SK-N-SH (cell line): ENCODE measurements at regions not wholly inside any gene's neighbourhood (a gene's known extent, or its start where the extent isn't known, plus 50 kb on each side); places are given as distances from the start of the nearest gene placed in this dataset.

ENCODE experiments used
- CTCF ChIA-PET: fragments of 300-600, 350-600 bp; formaldehyde crosslinking; extraction: SDS; loops from one replicate; lab custom pipeline; 2021; lab: Yijun Ruan, JAX
- POLR2A ChIA-PET: fragments of 350-600 bp; sonication (Branson Sonifier 250); formaldehyde crosslinking; extraction: SDS; loops from one replicate; lab custom pipeline; 2020; ENCODE audit warnings: antibody characterized with exemption, inconsistent platforms; lab: Yijun Ruan, JAX
- DNase-seq: peaks from one replicate; pipeline ENCODE4 v3.0.0; 2012
- H2AFZ ChIP-seq: fragments of 200-600 bp; sonication (generic); 2 replicates; pipeline ENCODE4 v1.8.1; 2016; ENCODE audit warnings: antibody characterized with exemption, mild to moderate bottlenecking, low read depth
- H3F3A ChIP-seq: fragments of 200-600 bp; sonication (generic); replicated peaks from 2 replicates; pipeline ENCODE3; 2016; ENCODE audit warnings: antibody characterized with exemption, mild to moderate bottlenecking; ENCODE audit not compliant: insufficient read depth
- H3K27ac ChIP-seq, 2 experiments: fragments of 200-500 bp in 1 of 2; fragments of 200-600 bp in 1 of 2; sonication (Bioruptor generic) in 1 of 2; sonication (generic), shearing (Covaris generic) in 1 of 2; 2 replicates each; pipeline versions ENCODE4 v1.5.1 to v1.6.1; 2014 to 2016; ENCODE audit warnings: low read depth in 2 of 2, inconsistent platforms in 1 of 2, low read length in 1 of 2, mild to moderate bottlenecking in 1 of 2, mixed read lengths in 1 of 2
- H3K27me3 ChIP-seq: fragments of 200-600 bp; sonication (generic), shearing (Covaris generic); 2 replicates; pipeline ENCODE4 v1.6.1; 2016; ENCODE audit warnings: mixed run types; ENCODE audit not compliant: insufficient read depth
- H3K36me3 ChIP-seq, 2 experiments: fragments of 200-500 bp in 1 of 2; fragments of 200-600 bp in 1 of 2; sonication (Bioruptor generic) in 1 of 2; sonication (generic) in 1 of 2; replicated peaks in 1 of 2; 2 replicates each; pipeline versions ENCODE3 to v1.5.1; 2014 to 2016; ENCODE audit warnings: low read length in 1 of 2, mild to moderate bottlenecking in 1 of 2; ENCODE audit not compliant: insufficient read depth in 2 of 2, control insufficient read depth in 1 of 2
- H3K4me1 ChIP-seq, 2 experiments: fragments of 200-500 bp in 1 of 2; fragments of 200-600 bp in 1 of 2; sonication (Bioruptor generic) in 1 of 2; sonication (generic), shearing (Covaris generic) in 1 of 2; 2 replicates each; pipeline versions ENCODE4 v1.5.1 to v1.6.1; 2014 to 2016; ENCODE audit warnings: low read depth in 1 of 2, low read length in 1 of 2, mixed run types in 1 of 2; ENCODE audit not compliant: insufficient read depth in 2 of 2, control insufficient read depth in 1 of 2
- H3K4me2 ChIP-seq: fragments of 200-600 bp; sonication (generic), shearing (Covaris generic); 2 replicates; pipeline ENCODE4 v1.6.1; 2017; ENCODE audit warnings: mixed run types
- H3K4me3 ChIP-seq, 2 experiments: fragments of 200-500 bp in 1 of 2; fragments of 200-600 bp in 1 of 2; sonication (Bioruptor generic) in 1 of 2; sonication (generic), shearing (Covaris generic) in 1 of 2; 2 replicates each; pipeline versions ENCODE4 v1.5.1 to v1.8.1; 2014 to 2016; ENCODE audit warnings: low read depth in 2 of 2, inconsistent platforms in 1 of 2, low read length in 1 of 2, mild to moderate bottlenecking in 1 of 2, mixed read lengths in 1 of 2, moderate library complexity in 1 of 2
- H3K79me2 ChIP-seq: fragments of 200-600 bp; sonication (generic); 2 replicates; pipeline ENCODE4 v1.8.1; 2017; ENCODE audit warnings: mild to moderate bottlenecking; ENCODE audit not compliant: insufficient read depth
- H3K9ac ChIP-seq: fragments of 200-600 bp; sonication (generic); 2 replicates; pipeline ENCODE4 v1.6.1; 2017; ENCODE audit warnings: mixed run types
- H3K9me2 ChIP-seq: fragments of 200-600 bp; sonication (generic); 2 replicates; pipeline ENCODE4 v1.6.1; 2017; ENCODE audit warnings: mixed run types
- H3K9me3 ChIP-seq: fragments of 200-600 bp; sonication (generic); 2 replicates; pipeline ENCODE4 v1.6.1; 2017; ENCODE audit warnings: mixed run types, mild to moderate bottlenecking, moderate library complexity
- H4K20me1 ChIP-seq: fragments of 200-600 bp; sonication (generic); 2 replicates; pipeline ENCODE4 v1.6.1; 2017; ENCODE audit warnings: mild to moderate bottlenecking, mixed run types; ENCODE audit not compliant: insufficient read depth
- CHD2 ChIP-seq: fragments of 150-350 bp; IDR thresholded peaks from 2 replicates; pipeline ENCODE4 v1.6.1; 2018; ENCODE audit warnings: low read length; ENCODE audit not compliant: partially characterized antibody
- ELF1 ChIP-seq: IDR thresholded peaks from 2 replicates; pipeline ENCODE4 v1.4.0; 2012
- FOSL2 ChIP-seq: IDR thresholded peaks from 2 replicates; pipeline ENCODE4 v1.4.0; 2012; ENCODE audit warnings: low read depth, mild to moderate bottlenecking, moderate library complexity, borderline replicate concordance
- GABPA ChIP-seq: IDR thresholded peaks from 2 replicates; pipeline ENCODE4 v1.4.0; 2012; ENCODE audit warnings: low read depth, mild to moderate bottlenecking
- IRF3 ChIP-seq: fragments of 150-350 bp; IDR thresholded peaks from 2 replicates; pipeline ENCODE4 v1.6.1; 2016; ENCODE audit warnings: mild to moderate bottlenecking, low read depth, low read length
- JUND ChIP-seq: IDR thresholded peaks from 2 replicates; pipeline ENCODE4 v1.4.0; 2012
- MEF2A ChIP-seq: IDR thresholded peaks from 2 replicates; pipeline ENCODE4 v1.4.0; 2012; ENCODE audit warnings: low read depth, borderline replicate concordance
- MXI1 ChIP-seq: IDR thresholded peaks from 2 replicates; pipeline ENCODE4 v1.6.1; 2012; ENCODE audit warnings: mild to moderate bottlenecking, low read depth, low read length, improper control_type of control experiment
- NFIC ChIP-seq: IDR thresholded peaks from 2 replicates; pipeline ENCODE4 v1.4.0; 2012; ENCODE audit warnings: borderline replicate concordance
- POLR2AphosphoS5 ChIP-seq: IDR thresholded peaks from 2 replicates; pipeline ENCODE4 v1.6.1; 2012; ENCODE audit warnings: low read depth, low read length
- RAD21 ChIP-seq: IDR thresholded peaks from 2 replicates; pipeline ENCODE4 v1.6.1; 2012; ENCODE audit warnings: mild to moderate bottlenecking, low read length
- REST ChIP-seq: IDR thresholded peaks from 2 replicates; pipeline ENCODE4 v1.6.1; 2012; ENCODE audit warnings: mild to moderate bottlenecking, low read depth, low read length, moderate library complexity
- RFX5 ChIP-seq: IDR thresholded peaks from 2 replicates; pipeline ENCODE4 v1.6.1; 2012; ENCODE audit warnings: mild to moderate bottlenecking, improper control_type of control experiment, low read length
- SIN3A ChIP-seq: IDR thresholded peaks from 2 replicates; pipeline ENCODE4 v1.6.1; 2012; ENCODE audit warnings: low read depth, mild to moderate bottlenecking, low read length, moderate library complexity, borderline replicate concordance
- TAF1 ChIP-seq: IDR thresholded peaks from 2 replicates; pipeline ENCODE4 v1.6.1; 2012; ENCODE audit warnings: low read depth, mild to moderate bottlenecking, low read length, moderate library complexity, borderline replicate concordance
- TEAD4 ChIP-seq: IDR thresholded peaks from 2 replicates; pipeline ENCODE4 v1.4.0; 2012; ENCODE audit warnings: mild to moderate bottlenecking, borderline replicate concordance; ENCODE audit not compliant: insufficient read depth
- YY1 ChIP-seq: IDR thresholded peaks from 2 replicates; pipeline ENCODE4 v1.4.0; 2012; ENCODE audit warnings: low read depth, mild to moderate bottlenecking
- ZBTB33 ChIP-seq: IDR thresholded peaks from 2 replicates; pipeline ENCODE4 v1.4.0; 2012; ENCODE audit warnings: low read depth, borderline replicate concordance
- WGBS: methylation state at CpG from one replicate; pipeline ENCODE4 v1.1.6; 2017; ENCODE audit warnings: low lambda C conversion rate; 5-methylcytosine and 5-hydroxymethylcytosine counted together

- no peaks in the 10 kb centered on the region for H3K79me2 ChIP-seq
- H3K4me2 ChIP-seq, result no peak overlapping the region
- H3F3A ChIP-seq, result no peaks in the 10 kb centered on the region
- ChIA-PET POLR2A (no interaction called here), CTCF (no interaction called here)
- H4K20me1 ChIP-seq, result no peaks in the 10 kb centered on the region
- no peak overlapping the region for H2AFZ ChIP-seq
- no peak for DNase-seq
- no peaks in the 10 kb centered on the region for H3K27me3 ChIP-seq
- H3K9ac ChIP-seq, result no peak overlapping the region
- 48% methylated on average over 8 of the region's 8 CpGs for WGBS
- H3K36me3 ChIP-seq, result no peaks in the 10 kb centered on the region
- H3K27ac ChIP-seq, result no peak overlapping the region
- no peaks in the 10 kb centered on the region for H3K9me2 ChIP-seq
- no peak for TF ChIP-seq REST
- TF ChIP-seq ELF1, result no peak
- TF ChIP-seq MEF2A, result no peak
- TF ChIP-seq POLR2AphosphoS5, result no peak
- no peak for TF ChIP-seq NFIC
- TF ChIP-seq TEAD4, result no peak
- TF ChIP-seq ZBTB33, result no peak
- no peak for TF ChIP-seq JUND
- TF ChIP-seq CHD2, result no peak
- TF ChIP-seq YY1, result no peak
- no peak for TF ChIP-seq FOSL2
- no peak for TF ChIP-seq RFX5
- no peak for TF ChIP-seq IRF3
- TF ChIP-seq TAF1, result no peak
- no peak for TF ChIP-seq SIN3A
- no peak for TF ChIP-seq RAD21
- no peak for TF ChIP-seq GABPA
- no peak for TF ChIP-seq MXI1
- no peaks in the 10 kb centered on the region for H3K9me3 ChIP-seq
- H3K4me1 ChIP-seq, result no peaks in the 10 kb centered on the region
- H3K4me3 ChIP-seq, result no peak overlapping the region
Observed at GRCh38 chr16:6428861-6429260, 903.8 kb upstream of the RBFOX1 start.
